Transverse colon (tissue), 4 donors: ENCODE measurements at regions not wholly inside any gene's neighbourhood (a gene's known extent, or its start where the extent isn't known, plus 50 kb on each side); places are given as distances from the start of the nearest gene placed in this dataset.

ENCODE experiments used
- CTCF ChIP-seq, 5 experiments: fragments of 200-600 bp in 3 of 5; fragments of 450-650 bp in 2 of 5; sonication (generic) in 3 of 5; IDR thresholded peaks; 1 replicate in 2 of 5; 2 replicates in 3 of 5; pipeline ENCODE4 v1.5.1; 2016 to 2017; ENCODE audit warnings: antibody characterized with exemption in 5 of 5, inconsistent platforms in 3 of 5, mild to moderate bottlenecking in 2 of 5, moderate library complexity in 1 of 5
- POLR2A ChIP-seq: fragments of 450-650 bp; IDR thresholded peaks from one replicate; pipeline ENCODE4 v1.6.1; 2016; ENCODE audit warnings: antibody characterized with exemption, mild to moderate bottlenecking, moderate library complexity
- POLR2AphosphoS5 ChIP-seq, 3 donors: sonication (generic); formaldehyde crosslinking; IDR thresholded peaks; one replicate each; pipeline ENCODE4 v1.6.1; 2016; ENCODE audit warnings: antibody characterized with exemption in 3 of 3

- TF ChIP-seq CTCF (IDR thresholded peaks at IDR 0.05) (no peak), POLR2A (no peak), POLR2AphosphoS5 (IDR thresholded peaks at IDR 0.05) (no peak)
Observed at GRCh38 chr5:74440341-74440740, 200.2 kb downstream of the ENC1 start.
